Progenitor cell of endocrine pancreas (in vitro differentiated cells): ENCODE measurements at regions not wholly inside any gene's neighbourhood (a gene's known extent, or its start where the extent isn't known, plus 50 kb on each side); places are given as distances from the start of the nearest gene placed in this dataset.

Experiments
- DNase-seq: peaks from one replicate; pipeline ENCODE4 v3.0.0; 2021; ENCODE audit warnings: low spot score; ENCODE audit not compliant: unreplicated experiment
- H3K27ac Mint-ChIP-seq: 2 replicates; pipeline ENCODE4 v1.8.0; 2021; ENCODE audit warnings: mild to moderate bottlenecking, moderate library complexity, mixed read lengths
- H3K27me3 Mint-ChIP-seq: 2 replicates; pipeline ENCODE4 v1.8.0; 2021; ENCODE audit warnings: mixed read lengths
- H3K36me3 Mint-ChIP-seq: 2 replicates; pipeline ENCODE4 v1.8.0; 2022; ENCODE audit warnings: mixed read lengths; ENCODE audit not compliant: insufficient read depth
- H3K4me1 Mint-ChIP-seq: 2 replicates; pipeline ENCODE4 v1.8.0; 2021; ENCODE audit warnings: low read depth, mixed read lengths
- H3K4me3 Mint-ChIP-seq: 2 replicates; pipeline ENCODE4 v1.8.0; 2021; ENCODE audit warnings: low read depth, mild to moderate bottlenecking, moderate library complexity, mixed read lengths
- H3K9me3 Mint-ChIP-seq: 2 replicates; pipeline ENCODE4 v1.8.0; 2021; ENCODE audit warnings: low read depth, mixed read lengths
- TF ChIP-seq, protein P1 (sequence below): fragments of 200-600 bp; sonication (generic); IDR thresholded peaks from one replicate; pipeline ENCODE4 v1.5.0; 2021; ENCODE audit warnings: antibody characterized with exemption, mild to moderate bottlenecking; ENCODE audit not compliant: unreplicated experiment

DNA sequence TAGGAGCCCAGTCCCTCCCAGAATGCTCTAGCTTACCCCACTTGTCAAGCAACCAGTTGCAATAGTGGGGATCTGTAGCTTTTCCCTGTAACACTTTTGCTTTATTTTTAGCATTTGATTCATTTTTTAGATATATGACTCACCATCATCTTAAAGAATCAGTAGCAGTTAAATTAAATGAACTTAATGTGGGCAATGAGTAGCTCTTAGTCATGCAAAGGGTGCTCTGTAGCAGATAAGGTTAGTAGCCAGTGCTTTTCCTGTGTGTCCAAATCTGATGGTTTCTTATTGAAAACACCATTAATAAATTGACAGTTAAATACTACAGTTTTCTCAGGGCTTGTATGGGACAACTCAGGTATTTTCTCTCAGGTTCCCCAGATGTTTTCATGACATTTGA lies 311.8 kb downstream of the RERGL start:
- Mint-ChIP-seq H3K36me3 (no peaks in the 10 kb centered on the region), H3K9me3 (peaks cover 7% of the 10 kb centered on the region), H3K27me3 (no peaks in the 10 kb centered on the region), H3K27ac (no peak overlapping the region), H3K4me3 (no peak overlapping the region), H3K4me1 (no peaks in the 10 kb centered on the region)
- TF ChIP-seq, protein P1, sequence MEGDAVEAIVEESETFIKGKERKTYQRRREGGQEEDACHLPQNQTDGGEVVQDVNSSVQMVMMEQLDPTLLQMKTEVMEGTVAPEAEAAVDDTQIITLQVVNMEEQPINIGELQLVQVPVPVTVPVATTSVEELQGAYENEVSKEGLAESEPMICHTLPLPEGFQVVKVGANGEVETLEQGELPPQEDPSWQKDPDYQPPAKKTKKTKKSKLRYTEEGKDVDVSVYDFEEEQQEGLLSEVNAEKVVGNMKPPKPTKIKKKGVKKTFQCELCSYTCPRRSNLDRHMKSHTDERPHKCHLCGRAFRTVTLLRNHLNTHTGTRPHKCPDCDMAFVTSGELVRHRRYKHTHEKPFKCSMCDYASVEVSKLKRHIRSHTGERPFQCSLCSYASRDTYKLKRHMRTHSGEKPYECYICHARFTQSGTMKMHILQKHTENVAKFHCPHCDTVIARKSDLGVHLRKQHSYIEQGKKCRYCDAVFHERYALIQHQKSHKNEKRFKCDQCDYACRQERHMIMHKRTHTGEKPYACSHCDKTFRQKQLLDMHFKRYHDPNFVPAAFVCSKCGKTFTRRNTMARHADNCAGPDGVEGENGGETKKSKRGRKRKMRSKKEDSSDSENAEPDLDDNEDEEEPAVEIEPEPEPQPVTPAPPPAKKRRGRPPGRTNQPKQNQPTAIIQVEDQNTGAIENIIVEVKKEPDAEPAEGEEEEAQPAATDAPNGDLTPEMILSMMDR, result no peak
- no peak for DNase-seq

DNA sequence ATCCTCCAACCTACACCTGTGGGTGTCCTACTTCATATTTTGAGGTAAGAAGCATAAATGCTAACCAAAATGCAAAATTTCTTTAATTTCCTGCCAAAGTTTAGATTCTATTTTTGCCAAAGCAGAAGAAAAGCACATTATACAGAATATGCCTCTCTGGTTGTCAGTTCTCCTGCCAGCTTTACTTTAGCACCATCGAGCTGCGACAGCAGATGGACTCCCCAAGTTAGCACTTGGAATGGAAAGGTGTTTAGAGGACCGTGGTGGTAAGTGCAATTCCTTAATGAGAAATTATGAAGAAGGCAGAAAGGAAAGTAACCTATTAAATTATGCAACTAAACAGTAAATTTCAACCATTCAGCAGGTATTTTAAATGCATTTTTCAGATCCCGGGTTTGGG lies 326.6 kb downstream of the RERGL start:
- no peak for DNase-seq
- H3K4me1 Mint-ChIP-seq, result no peaks in the 10 kb centered on the region
- H3K36me3 Mint-ChIP-seq, result no peaks in the 10 kb centered on the region
- no peak overlapping the region for H3K27ac Mint-ChIP-seq
- peaks cover 3% of the 10 kb centered on the region for H3K9me3 Mint-ChIP-seq
- no peak overlapping the region for H3K4me3 Mint-ChIP-seq
- TF ChIP-seq, protein P1, result no peak
- H3K27me3 Mint-ChIP-seq, result no peaks in the 10 kb centered on the region

DNA sequence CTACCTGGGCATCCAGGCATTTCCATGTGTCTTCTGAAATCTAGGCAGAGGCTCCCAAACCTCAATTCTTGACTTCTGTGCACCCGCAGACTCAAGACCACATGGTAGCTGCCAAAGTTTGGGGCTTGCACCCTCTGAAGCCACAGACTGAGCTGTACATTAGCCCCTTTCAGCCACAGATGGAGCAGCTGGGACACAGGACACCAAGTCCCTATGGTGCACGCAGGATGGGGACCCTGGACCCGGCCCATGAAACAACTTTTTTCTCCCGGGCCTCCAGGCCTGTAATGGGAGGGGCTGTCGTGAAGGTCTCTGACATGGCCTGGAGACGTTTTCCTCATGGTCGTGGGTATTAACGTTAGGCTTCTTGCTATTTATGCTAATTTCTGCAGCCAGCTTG lies 330.0 kb downstream of the RERGL start:
- H3K9me3 Mint-ChIP-seq, result peaks cover 21% of the 10 kb centered on the region
- no peaks in the 10 kb centered on the region for H3K4me1 Mint-ChIP-seq
- H3K27ac Mint-ChIP-seq, result no peak overlapping the region
- H3K27me3 Mint-ChIP-seq, result no peaks in the 10 kb centered on the region
- TF ChIP-seq, protein P1, result no peak
- H3K4me3 Mint-ChIP-seq, result no peak overlapping the region
- DNase-seq, result no peak
- no peaks in the 10 kb centered on the region for H3K36me3 Mint-ChIP-seq
